HG03045 (cell line): ENCODE measurements at regions not wholly inside any gene's neighbourhood (a gene's known extent, or its start where the extent isn't known, plus 50 kb on each side); places are given as distances from the start of the nearest gene placed in this dataset.
"Not testable (repeated sequence)": the region's sequence is repeated elsewhere in the genome, so short reads cannot be mapped to it uniquely, and the experiment has no call there.

Experiments used
- ATAC-seq: cut with Tn5 transposase; IDR thresholded peaks from one replicate; pipeline ENCODE4 v1.9.1; 2021; ENCODE audit warnings: mild to moderate bottlenecking, moderate library complexity; ENCODE audit not compliant: unreplicated experiment

DNA sequence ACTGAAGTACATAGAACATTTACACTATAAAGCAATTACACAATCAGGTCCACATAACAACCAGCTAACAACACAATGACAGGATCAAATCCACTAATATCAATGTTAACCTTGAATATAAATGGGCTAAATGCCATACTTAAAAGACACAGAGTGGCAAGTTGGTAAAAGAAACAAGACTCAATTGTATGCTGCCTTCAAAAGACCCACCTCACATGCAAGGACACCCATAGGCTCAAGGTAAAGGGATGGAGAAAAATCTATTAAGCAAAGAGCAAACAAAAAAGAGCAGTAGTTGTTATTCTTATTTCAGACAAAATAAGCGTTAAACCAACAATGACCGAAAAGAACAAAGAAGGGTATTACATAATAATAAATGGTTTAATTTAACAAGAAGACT is 183.3 kb downstream of the PYDC2 start:
- ATAC-seq: no peak

DNA sequence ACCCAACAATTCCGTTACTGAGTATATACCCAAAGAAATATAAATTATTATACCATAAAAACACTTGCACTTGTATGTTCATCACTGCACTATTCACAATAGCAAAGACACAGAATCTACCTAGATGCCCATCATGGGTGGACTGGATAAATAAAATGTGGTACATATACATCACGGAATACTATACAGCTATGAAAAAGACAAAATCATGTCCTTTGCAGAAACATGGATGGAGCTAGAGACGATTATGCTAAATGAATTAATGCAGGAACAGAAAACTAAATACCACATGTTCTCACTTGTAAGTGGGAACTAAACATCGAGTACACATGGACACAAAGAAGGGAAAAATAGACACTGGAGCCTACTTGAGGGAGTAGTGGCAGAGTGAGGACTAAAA is 185.3 kb downstream of the PYDC2 start:
- no peak for ATAC-seq

DNA sequence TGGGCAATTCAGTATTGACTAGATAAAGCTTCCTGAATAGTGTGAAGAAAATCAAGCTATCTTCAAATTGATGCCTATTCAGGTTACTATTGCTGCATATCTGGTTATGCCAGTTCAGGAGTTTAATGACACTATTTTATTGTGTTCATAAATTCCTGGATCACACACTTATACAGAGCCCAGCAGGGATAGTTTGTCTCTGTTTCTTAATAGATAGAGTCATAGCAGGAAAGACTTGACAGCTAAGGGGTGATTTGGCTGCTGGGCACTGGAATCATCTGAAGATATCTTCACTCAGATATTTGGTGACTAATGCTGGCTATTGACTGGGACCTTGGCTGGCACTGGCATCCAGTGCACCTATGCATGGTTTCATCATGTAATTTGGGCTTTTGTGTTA is 187.8 kb downstream of the PYDC2 start:
- ATAC-seq: no peak

DNA sequence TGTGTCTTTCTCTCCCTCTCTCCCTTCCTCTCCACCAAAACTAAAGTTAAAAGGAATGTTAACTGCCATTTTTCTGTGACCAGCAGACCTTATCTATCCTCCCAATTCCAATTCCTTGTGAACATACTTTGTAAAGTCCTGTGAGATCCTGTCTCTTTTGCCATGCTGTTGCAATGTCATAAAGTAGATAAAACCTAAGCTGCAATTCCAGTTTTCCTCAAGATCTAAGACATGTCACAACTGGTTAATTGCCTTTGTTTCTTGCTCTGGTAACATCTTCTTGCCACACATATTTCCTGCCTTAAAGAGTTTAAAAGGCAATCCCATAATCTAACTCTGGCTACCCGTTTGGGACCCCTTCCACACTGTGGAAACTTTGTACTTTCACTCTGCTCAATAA is 188.7 kb downstream of the PYDC2 start:
- ATAC-seq: no peak

DNA sequence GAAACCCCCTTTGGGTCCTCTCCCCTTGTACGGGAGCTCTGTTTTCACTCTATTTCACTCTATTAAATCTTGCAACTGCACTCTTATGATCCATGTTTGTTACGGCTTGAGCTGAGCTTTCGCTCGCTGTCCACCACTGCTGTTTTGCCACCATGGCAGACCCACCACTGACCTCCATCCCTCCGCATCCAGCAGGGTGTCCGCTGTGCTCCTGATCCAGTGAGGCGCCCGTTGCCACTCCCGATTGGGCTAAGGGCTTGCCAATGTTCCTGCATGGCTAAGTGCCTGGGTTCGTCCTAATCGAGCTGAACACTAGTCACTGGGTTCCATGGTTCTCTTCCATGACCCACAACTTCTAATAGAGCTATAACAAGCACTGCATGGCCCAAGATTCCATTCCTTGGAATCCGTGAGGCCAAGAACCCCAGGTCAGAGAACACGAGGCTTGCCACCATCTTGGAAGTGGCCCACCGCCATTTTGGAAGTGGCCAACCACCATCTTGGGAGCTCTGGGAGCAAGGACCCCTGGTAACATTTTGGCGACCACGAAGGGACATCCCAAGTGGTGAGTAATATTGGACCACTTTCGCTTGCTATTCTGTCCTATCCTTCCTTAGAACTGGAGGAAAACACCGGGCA is 197.9 kb downstream of the PYDC2 start:
- not testable (repeated sequence) for ATAC-seq

DNA sequence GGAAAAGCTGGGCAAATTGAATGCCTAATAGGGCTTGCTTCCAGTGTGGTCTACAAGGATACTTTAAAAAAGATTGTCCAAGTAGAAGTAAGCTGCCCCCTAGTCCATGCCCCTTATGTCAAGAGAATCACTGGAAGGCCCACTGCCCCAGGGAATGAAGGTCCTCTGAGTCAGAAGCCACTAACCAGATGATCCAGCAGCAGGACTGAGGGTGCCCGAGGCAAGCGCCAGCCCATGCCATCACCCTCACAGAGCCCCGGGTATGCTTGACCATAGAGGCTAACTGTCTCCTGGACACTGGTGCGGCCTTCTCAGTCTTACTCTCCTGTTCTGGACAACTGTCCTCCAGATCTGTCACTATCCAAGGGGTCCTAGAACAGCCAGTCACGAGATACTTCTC is 201.2 kb downstream of the PYDC2 start:
- not testable (repeated sequence) for ATAC-seq

DNA sequence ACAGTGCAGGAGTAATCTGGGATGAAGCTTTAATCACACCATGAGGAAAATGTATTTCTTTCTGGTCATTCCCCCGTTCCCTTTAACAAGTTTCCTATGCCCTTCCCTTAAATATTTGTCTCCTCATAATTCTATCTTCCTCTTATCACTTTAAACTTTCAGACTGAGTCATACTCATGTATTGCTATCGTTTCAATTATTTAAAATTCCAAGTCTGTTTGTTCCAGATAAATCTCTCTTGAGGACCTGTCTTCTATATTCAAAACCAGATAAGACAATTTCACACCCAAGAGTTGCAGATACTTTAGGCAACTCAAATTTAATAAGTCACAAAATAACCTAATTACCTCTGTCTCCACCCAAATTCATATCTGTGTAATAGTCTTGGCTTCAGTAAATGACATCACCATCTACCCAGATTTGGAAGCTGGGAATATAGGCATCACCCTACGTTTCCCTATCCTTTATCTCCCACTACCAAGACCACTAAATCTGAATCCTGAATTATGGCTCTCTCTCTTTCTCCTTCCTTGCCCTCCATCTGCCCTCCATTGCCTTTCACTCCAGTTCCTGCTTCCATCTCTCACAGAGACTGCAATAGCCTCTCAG is 220.1 kb downstream of the PYDC2 start:
- no peak for ATAC-seq

DNA sequence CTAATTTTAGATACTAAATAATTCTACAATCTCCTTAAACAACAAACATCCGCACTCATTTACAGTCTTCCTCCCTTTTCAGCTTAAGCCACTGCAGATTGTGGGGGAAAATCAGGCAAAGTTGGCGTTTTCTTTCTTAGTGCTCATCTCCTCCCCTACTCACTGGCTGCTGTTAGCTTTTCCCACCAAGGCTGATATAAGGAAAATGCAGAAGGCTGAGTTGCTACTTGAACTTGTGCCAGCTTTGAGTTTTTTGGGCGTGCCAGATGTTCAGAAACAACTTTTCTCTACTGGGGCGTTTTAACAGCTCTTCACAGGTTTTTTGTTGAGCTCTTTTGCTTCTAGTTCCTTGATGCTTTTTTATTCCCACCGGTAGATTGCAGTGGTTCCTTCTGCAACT is 222.0 kb downstream of the PYDC2 start:
- no peak for ATAC-seq

DNA sequence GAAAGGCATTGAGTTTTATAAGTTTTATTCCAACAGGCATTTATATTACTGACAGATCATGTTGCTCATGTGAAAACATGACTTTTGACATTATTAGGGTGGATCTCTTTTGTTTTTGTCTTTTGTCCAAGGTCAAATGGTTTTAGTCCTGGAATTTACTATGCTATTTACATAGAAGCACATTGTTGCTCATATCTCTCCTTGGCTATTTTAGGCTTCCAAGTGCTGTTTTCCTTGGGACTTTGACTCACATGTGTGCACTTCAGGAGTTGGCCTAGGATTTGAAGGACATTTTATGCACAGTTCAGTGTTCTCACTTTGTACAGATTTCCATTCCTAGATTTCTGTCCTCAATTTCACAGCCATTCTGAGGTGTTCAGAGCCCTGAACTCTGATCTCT is 225.7 kb downstream of the PYDC2 start:
- ATAC-seq: no peak

DNA sequence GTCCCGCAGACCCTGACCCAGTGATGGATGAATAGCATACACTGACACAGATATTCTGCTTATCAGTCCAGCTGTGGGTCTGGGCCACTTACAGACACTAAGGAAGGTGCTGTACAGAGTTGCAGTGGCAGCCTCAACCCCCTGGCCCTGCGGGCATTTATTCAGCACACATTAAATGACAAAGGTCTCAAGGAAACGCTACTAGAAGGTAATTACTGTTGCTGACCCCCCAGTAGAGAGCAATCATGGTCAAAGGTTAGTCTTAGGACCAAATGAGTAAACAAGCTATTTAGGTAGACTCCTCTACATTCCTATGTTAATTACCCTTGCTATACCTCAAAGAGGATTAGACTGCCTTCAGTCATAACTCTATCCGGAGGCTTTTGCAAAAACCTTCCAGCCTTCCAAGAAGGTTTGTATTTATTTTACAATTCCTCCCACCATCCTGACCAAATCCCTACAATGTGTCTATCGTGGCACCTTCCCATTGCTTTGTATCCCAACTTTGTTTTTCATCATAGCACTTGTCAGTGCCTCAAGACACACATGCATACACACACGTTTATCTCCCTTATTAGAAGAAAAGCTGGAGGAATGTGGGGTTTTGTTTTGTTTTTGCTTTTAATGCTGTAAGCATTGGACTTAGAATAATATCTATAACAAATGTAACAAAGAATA is 227.9 kb downstream of the PYDC2 start:
- no peak for ATAC-seq

DNA sequence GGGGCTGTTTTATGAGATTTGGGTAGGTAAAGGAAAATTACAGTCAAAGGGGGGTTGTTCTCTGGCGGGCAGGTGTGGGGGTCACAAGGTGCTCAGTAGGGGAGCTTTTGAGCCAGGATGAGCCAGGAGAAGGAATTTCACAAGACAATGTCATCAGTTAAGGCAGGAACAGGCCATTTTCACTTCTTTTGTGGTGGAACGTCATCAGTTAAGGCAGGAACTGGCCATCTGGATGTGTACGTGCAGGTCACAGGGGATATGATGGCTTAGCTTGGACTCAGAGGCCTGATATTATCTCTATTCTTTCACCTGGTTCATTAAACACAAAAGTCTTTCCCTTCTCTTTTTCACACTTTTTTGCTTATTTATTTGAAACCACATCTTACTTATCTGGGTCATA is 230.2 kb downstream of the PYDC2 start:
- ATAC-seq: not testable (repeated sequence)

DNA sequence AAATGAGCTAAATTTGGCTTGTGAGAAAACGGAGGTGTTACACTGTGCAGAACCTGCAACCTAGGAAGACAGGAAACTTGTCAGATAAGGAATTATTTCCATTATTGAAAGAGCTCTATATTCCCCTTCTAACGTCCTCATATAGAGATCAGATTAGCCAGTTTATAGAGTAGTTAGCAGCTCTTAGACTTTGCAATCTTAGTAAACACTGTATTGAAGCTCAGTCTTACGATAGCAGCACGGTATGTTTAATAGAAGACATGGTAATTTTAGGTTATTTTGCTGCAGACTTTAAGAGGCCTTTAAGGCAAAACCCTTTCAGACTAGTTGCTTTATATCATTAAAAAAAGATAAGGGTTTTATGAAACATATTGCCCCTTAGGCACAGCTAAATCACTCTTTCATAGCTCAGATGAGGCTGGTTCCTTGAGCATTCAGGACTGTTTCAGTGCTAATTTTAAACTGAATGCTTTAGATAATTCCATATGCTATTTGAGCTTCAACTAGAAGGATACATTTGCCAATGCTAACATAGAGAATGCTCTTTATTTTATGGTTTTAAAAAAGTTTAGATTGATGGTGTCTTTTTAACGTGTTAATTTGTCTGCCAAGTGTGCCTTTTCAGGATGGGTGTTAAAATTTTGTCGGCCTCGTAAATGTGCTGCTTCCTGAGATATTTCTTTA is 234.3 kb downstream of the PYDC2 start:
- ATAC-seq: no peak

DNA sequence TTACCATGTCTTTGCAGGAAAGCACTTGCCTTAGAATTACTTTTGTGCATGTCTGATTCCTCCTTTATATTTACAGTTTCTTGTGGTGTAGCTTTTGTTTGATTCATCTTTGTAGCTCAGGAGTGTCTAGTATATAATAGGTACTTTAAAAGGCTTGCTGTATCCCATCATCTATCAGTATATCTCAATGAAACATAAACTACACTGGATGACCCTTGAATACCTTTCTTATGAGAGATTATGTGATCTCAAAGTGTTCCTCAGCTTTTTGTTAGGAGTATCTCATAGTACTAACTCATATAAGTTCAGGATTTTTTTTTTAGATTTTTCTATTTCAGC is 234.8 kb downstream of the PYDC2 start:
- ATAC-seq: no peak

DNA sequence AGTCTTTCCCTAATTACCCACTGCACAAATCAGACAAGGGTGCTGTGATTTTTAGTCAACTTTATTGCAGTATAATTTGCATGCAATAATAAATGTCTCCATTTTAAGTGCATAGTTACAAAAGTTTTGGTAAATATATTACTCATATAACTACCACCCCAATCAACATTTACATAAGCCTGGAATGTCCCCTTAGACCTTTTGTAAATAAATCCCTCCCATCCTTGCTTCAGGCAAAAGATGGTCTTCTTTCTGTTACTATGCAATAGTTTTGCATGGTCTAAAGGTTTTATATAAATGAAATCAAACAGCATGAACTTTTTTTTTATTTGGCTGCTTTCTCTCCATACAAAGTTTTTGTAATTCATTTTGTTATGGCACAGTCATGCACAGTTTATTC is 235.4 kb downstream of the PYDC2 start:
- ATAC-seq: no peak

DNA sequence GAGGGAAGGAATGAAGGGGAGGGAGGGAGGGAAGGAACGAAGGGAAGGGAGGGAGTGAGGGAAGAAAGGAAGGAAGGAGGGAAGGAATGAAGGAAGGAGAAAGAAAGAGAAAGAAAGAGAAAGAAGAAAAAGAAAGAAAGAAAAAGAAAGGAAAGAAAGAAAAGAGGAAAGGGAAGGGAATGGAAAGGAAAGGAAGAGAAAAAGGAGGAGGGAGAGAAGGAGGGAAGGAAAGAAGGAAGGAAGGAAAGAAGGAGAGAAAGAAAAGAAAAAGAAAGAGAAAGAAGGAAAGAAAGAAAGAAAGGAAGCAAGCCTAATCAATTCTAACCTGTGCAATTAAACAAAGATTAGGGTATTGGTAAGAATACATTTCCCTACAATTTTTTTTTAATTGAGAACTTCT is 238.6 kb downstream of the PYDC2 start:
- ATAC-seq: no peak

DNA sequence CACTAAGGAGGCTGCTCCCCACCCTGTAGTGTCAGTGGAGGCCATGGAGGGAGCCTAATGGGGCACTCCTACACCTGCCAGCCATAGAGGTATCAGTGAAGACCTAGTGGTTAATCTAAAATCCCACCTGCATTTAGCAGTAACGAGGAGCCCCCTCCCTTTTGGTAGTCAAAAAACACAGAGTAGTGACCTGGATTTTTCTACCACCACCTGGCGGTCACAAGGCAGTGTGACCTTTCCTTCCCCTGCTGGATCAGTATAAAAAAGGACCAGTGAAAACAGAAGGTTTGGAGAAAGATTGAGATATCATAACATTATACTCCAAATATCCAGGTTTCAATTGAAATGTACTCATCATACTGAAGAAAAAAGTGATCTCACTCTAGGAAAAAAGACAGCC is 241.2 kb downstream of the PYDC2 start:
- no peak for ATAC-seq

DNA sequence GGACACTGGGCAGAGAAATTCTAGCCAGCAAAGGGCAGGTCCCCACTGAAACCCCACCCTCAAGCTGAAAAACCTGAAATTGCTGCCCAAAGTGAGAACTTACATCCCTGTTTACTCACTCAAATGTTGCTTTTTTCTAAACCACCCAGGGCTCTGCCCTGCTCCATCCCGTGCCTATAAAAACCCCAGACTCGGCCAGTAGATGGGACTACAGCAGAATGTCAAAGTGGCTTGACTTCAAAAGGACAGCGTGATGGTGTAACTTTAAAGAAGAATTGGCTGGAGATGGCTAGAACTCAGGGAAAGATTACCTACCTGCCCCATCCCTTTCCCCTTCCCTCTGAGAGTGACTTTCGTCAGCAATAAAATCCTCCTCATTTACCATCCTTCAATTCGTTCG is 246.9 kb downstream of the PYDC2 start:
- ATAC-seq: no peak

DNA sequence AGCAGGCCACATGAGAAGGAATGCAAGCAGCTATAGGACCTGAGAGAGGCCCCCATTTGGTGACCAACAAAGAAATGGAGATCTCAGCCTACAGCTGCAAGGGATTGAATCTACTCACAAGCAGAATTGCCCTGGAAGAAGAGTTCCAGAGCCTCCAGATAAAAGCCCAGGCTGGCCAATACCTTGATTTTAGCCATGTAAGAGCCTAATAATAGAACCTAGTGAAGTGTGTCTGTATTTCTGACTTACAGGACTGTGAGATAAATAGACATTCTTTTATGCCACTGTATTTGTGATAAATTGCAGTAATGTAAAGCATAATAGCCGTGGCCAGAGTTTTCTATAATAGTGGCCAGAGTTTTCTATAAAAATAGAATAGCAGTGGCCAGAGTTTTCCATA is 254.6 kb downstream of the PYDC2 start:
- ATAC-seq: no peak

DNA sequence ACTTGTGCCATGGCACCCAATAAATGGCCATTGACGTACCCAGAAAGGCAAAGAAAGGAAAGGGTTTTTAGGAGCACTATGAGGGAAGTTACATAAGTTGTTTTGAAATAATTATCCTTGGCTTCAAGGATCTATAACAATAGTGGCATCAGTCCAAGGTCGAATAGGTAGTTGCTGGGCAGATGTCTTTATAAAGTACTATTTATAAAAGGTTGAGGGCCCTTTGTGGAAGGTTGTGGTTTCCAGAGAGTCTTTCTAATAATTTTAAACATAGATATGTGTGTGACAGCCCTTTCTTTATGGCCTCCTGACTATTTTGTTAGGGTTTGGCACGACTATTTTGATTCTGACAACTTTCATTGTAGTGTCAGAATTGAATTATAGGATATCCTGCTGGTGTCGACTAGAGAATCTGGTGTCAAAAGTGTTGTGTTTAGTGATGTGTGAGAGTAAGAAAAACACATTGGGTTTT is 260.5 kb downstream of the PYDC2 start:
- no peak for ATAC-seq

DNA sequence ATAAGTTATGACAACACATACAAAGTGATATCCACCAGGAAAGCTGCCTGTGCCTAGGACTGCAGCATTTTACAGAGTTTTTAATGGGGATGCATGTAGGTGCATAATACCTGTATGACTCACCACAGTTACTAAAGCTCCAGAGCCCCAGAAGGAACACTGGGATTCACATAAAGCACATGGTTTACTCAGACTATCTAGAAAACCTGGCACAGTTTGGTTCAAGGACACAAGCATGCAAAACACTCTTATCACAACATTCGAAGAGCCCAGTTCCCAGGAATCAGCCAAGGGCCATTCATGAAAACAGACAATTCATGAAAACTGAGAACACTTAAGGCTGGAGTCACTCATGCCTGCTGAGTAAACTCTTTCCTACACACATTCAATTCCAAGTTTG is 261.0 kb downstream of the PYDC2 start:
- no peak for ATAC-seq

DNA sequence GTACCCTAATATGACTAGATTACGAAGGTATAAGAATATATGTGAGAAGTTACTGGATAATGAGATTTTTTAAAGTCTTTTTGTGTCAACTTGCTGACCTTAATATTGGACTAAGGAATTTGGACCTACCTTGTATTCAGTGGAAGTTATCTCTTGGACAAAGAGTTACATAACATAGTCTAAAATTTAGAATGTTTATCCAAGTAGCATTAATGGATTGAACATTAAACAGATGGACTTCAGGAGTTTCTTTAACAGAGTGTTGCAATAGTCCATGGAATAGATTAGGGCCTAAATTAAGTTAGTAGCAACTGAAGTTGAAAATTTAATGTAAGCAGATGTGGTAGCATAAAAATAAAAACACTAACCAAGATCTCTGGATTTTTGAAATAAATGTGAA is 266.4 kb downstream of the PYDC2 start:
- ATAC-seq: no peak

DNA sequence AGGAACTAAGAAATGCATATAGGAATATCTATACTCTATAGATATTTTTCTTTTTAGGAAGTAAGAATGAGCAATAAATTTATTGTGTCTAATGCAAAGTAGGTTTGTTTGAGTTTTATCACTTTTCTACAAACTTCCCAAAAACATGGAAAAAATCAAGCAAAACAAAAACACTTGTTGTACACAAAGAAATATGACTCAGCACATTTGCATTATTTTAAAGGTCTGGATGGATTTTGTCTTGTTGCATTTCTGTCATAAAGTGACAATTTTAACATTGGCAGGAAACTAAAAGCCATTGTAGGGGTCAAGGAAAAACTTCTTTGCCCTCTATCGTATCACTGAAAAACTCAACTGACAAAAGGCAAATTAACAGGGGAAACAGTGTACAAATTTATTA is 267.2 kb downstream of the PYDC2 start:
- no peak for ATAC-seq
